ENCODE measurements at regions not wholly inside any gene's neighbourhood (a gene's known extent, or its start where the extent isn't known, plus 50 kb on each side); places are given as distances from the start of the nearest gene placed in this dataset.

DNA sequence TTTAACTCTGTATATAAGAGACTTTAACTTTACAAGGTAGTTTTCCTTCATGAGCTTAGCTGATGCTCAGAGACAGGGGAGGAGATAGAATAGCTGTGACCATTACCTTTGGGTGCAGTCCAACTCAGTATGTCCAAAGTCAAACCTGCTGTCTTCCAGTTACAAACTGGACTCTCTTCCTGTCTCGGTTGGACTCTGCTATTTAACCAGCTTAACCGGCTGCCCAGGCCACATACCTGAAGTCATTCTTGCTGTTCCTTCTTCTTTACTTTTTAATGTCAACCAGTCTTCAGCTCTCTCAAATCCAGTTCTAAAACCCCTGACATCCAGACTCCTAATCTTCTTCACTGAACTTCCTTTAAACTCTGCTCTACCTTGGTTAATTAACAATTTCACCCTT lies 138.3 kb upstream of the TSHZ2 start:
- DNase-seq (ENCODE audit: low spot score), result no peak
- Histone ChIP-seq H3K9me2 (ENCODE audit: insufficient read depth, low read length) (no peaks in the 10 kb centered on the region), H4K20me1 (ENCODE audit: insufficient read depth, low read length) (no peaks in the 10 kb centered on the region), H3K9me3 (ENCODE audit: low read length) (no peaks in the 10 kb centered on the region), H3K27ac (ENCODE audit: low read depth, low read length, poor library complexity, severe bottlenecking) (no peak overlapping the region), H3K4me2 (ENCODE audit: low read length) (no peak overlapping the region), H3K36me3 (ENCODE audit: insufficient read depth, low read length) (no peaks in the 10 kb centered on the region), H3K4me3 (ENCODE audit: low read depth, low read length, poor library complexity, severe bottlenecking) (no peak overlapping the region), H3K79me2 (ENCODE audit: insufficient read depth, low read depth, low read length) (no peaks in the 10 kb centered on the region), H2AFZ (ENCODE audit: low read length) (no peak overlapping the region), H3K4me1 (ENCODE audit: insufficient read depth, low read length, poor library complexity, severe bottlenecking) (no peaks in the 10 kb centered on the region)
- CTCF ChIA-PET (ENCODE audit: unreplicated experiment), result no interaction called here
- intact Hi-C loops (cut with micrococcal nuclease; ENCODE audit: unreplicated experiment), result no loop called here
- BruUV-seq (replicated peaks), result no TSS peak
- POLR2A ChIA-PET, result interaction anchor here (0.8 to 1.0 kb wide), 2 partner anchors 18 to 25 kb away, joined by 3 to 4 read pairs; no protein-coding TSS in a partner anchor
- no peak for TF ChIP-seq CTCF (conservative IDR thresholded peaks at IDR 0.05; ENCODE audit: low read length)
- no peak for TF ChIP-seq EZH2phosphoT487 (IDR thresholded peaks at IDR 0.05; ENCODE audit: borderline replicate concordance, low read depth, low read length)

DNA sequence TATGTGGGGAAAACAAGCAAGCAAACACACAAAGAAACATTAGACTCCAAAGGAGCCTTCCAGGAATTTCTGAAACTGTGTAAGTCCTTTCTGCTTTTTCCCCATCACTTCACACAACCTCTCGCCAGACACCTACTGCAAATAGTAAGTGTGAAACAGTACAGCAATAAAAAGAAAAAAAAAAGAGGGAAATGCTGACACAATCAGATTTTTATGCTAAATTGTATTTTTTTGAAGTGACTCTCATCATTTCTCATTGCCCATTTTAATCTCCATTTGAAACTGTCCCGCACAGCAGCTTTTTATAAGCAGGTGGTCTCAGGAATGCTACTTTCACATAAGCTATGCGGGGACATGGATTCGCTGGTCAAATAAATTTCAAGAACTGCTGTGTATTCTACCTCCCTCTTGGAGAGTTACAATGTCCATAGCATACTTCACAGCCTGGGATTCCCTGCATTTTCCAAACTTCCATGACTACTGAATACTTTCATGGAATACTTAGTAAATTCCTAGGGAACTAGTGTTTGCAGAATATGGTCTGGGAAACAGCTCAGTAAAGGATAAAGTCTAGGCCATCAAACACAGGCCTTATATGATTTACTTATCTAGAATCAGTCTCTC lies 139.9 kb upstream of the TSHZ2 start:
- H3K4me2 ChIP-seq (ENCODE audit: low read length), result no peak overlapping the region
- H4K20me1 ChIP-seq (ENCODE audit: insufficient read depth, low read length), result no peaks in the 10 kb centered on the region
- BruUV-seq (replicated peaks), result no TSS peak
- H3K4me3 ChIP-seq (ENCODE audit: low read depth, low read length, poor library complexity, severe bottlenecking), result no peak overlapping the region
- no peak overlapping the region for H3K27ac ChIP-seq (ENCODE audit: low read depth, low read length, poor library complexity, severe bottlenecking)
- H3K4me1 ChIP-seq (ENCODE audit: insufficient read depth, low read length, poor library complexity, severe bottlenecking), result no peaks in the 10 kb centered on the region
- no peaks in the 10 kb centered on the region for H3K79me2 ChIP-seq (ENCODE audit: insufficient read depth, low read depth, low read length)
- DNase-seq (ENCODE audit: low spot score), result no peak
- H3K9me3 ChIP-seq (ENCODE audit: low read length), result no peaks in the 10 kb centered on the region
- no peaks in the 10 kb centered on the region for H3K36me3 ChIP-seq (ENCODE audit: insufficient read depth, low read length)
- no peaks in the 10 kb centered on the region for H3K9me2 ChIP-seq (ENCODE audit: insufficient read depth, low read length)
- no peak overlapping the region for H2AFZ ChIP-seq (ENCODE audit: low read length)
- intact Hi-C loops (cut with micrococcal nuclease; ENCODE audit: unreplicated experiment), result no loop called here
- CTCF ChIA-PET (ENCODE audit: unreplicated experiment), result no interaction called here
- TF ChIP-seq CTCF (conservative IDR thresholded peaks at IDR 0.05; ENCODE audit: low read length) (no peak), EZH2phosphoT487 (IDR thresholded peaks at IDR 0.05; ENCODE audit: borderline replicate concordance, low read depth, low read length) (no peak)
- POLR2A ChIA-PET, result interaction anchor here (0.6 kb wide), 1 partner anchor 346 kb away, joined by 3 read pairs; no protein-coding TSS in a partner anchor

GRCh38 chr20:52830598-52830997 lies 141.6 kb upstream of the TSHZ2 start:
- no peaks in the 10 kb centered on the region for H3K79me2 ChIP-seq (ENCODE audit: insufficient read depth, low read depth, low read length)
- no peak overlapping the region for H3K4me2 ChIP-seq (ENCODE audit: low read length)
- no TSS peak for BruUV-seq (replicated peaks)
- ChIA-PET CTCF (ENCODE audit: unreplicated experiment) (no interaction called here), POLR2A (interaction anchor here (1.0 to 1.2 kb wide), 2 partner anchors 18 to 172 kb away, joined by 3 read pairs; no protein-coding TSS in a partner anchor)
- no peak overlapping the region for H3K4me3 ChIP-seq (ENCODE audit: low read depth, low read length, poor library complexity, severe bottlenecking)
- H3K27ac ChIP-seq (ENCODE audit: low read depth, low read length, poor library complexity, severe bottlenecking), result no peak overlapping the region
- no peaks in the 10 kb centered on the region for H3K36me3 ChIP-seq (ENCODE audit: insufficient read depth, low read length)
- H3K4me1 ChIP-seq (ENCODE audit: insufficient read depth, low read length, poor library complexity, severe bottlenecking), result no peaks in the 10 kb centered on the region
- H4K20me1 ChIP-seq (ENCODE audit: insufficient read depth, low read length), result no peaks in the 10 kb centered on the region
- DNase-seq (ENCODE audit: low spot score), result no peak
- H3K9me3 ChIP-seq (ENCODE audit: low read length), result no peaks in the 10 kb centered on the region
- H2AFZ ChIP-seq (ENCODE audit: low read length), result no peak overlapping the region
- TF ChIP-seq EZH2phosphoT487 (IDR thresholded peaks at IDR 0.05; ENCODE audit: borderline replicate concordance, low read depth, low read length) (no peak), CTCF (conservative IDR thresholded peaks at IDR 0.05; ENCODE audit: low read length) (no peak)
- H3K9me2 ChIP-seq (ENCODE audit: insufficient read depth, low read length), result no peaks in the 10 kb centered on the region
- intact Hi-C loops (cut with micrococcal nuclease; ENCODE audit: unreplicated experiment), result no loop called here
